NCI-H2196 (cell line): ENCODE measurements at regions not wholly inside any gene's neighbourhood (a gene's known extent, or its start where the extent isn't known, plus 50 kb on each side); places are given as distances from the start of the nearest gene placed in this dataset.

Experiments
- DNase-seq: peaks from one replicate; lab custom pipeline; 2025; ENCODE audit not compliant: unreplicated experiment; lab: John Stamatoyannopoulos, UW

- no peak for DNase-seq
These were observed 84.6 kb upstream of the FSTL4 start for GRCh38 chr5:133696782-133697507.

GRCh38 chr5:133696006-133696584, 83.8 kb upstream of the FSTL4 start:
- DNase-seq, result no peak

GRCh38 chr5:133694181-133694831, 82.0 kb upstream of the FSTL4 start:
- no peak for DNase-seq

GRCh38 chr5:133691448-133691847, 79.1 kb upstream of the FSTL4 start:
- DNase-seq, result no peak

DNA sequence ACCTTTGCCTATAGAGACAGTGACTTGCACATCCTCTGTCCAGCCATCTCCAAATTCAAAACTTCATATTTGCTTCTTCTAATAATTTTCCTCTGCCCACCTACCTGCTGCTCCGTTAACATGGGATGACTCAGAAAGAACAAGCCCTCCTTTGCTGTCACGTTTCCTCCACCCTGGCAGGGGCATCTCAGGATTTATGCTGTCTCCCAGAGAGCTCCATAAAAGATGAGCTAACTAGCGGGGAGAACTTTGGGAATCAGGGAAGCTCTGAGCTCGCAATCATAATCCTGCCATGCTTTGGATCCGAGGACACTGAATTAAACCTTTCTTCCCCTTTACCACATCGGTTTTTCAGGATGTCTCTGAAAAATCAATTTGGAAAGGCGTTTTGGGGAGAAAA, 78.4 kb upstream of the FSTL4 start:
- DNase-seq, result no peak

GRCh38 chr5:133688391-133688790, 76.0 kb upstream of the FSTL4 start:
- no peak for DNase-seq

GRCh38 chr5:133687212-133688061, 75.1 kb upstream of the FSTL4 start:
- DNase-seq, result no peak

DNA sequence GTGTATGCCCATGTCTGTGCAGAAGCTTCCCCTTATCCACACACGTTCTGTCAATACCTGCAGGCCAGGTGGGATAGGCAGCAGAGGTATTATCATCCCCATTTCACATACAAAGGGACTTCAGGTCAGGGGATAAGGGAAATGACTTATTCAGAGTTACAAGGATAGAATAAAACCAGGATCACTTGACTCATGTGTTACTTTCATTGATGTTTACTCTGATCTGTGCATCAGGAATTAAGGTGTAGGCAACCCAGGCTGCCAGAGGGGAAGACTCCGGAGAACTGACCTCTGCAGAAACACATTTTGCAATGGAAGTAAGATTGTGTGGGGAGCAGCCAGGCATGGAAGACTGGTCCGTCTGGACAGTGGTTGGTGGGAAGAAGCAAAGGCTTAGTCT, 74.2 kb upstream of the FSTL4 start:
- DNase-seq, result no peak

DNA sequence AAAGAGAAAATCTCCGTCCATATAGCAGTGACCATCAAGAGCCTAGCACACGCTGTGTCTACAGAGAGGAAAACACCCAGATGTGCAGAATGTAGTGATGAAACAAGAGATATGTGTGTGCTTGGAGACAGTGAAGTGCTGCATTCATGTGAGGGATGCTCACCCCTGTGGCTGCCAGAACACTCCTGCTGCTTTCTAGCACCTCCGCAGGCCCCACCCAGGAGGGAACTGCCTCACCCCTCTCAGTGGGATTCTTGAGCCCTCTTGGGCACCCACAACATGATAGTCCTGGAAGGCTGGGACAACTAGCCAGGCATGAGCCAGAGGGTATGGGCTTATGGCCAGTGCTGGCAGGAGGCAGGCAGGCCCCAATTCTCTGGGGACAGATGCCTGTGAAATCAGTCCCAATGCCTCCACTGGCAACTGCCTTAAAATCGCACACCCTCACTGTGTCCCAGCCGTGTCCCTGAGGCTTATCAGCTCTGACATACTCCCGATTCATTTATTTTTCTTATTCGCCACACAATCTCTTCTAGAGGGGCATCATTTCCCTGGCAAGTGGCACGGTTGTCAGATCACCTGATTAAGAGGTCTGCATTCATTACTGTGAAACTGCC, 73.2 kb upstream of the FSTL4 start:
- DNase-seq, result no peak

DNA sequence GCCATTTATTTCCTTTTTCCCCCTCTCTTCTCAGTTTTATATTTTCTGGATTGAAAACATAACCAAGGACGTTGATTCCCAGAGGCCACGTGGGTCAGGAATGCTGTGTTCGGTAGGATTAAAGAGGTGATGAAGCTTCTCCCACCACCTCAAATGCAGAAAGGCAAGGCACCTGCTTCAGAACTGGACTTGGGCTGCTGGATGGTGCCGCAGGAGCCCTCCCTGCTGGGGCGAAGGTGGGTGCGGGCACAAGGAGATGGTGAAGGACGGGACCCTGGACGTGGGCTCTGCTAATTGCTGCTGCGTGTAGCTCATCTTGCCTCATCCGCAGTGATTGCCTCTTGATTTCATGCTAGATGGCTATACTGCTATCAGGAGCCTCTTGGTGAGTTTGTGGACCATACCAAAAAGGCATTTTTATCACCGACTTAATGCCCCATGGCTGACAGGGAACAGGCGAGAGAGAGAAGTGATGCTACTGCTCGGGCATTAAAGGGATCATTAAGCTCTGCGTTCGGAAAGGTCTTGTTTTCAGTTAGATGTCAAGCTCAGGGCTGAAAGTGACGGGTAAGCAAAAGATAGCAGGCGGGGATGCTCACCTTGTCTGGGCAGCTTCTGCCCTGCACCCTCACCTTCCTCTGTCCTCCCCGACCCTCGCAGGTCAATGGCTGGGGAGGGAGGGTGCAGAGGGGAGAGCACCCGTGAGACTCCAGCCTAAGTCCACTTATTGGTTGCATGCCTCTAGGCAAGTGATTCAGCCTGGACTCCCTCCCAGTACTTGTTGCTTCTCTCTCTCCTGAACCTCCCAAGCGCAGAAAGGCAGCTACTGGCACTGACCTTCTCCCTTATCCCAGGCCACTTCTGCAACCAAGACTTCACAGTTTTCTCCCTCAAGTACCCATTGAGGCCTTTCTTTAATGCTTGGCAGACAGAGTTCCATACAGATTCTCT, 71.6 kb upstream of the FSTL4 start:
- DNase-seq, result no peak

DNA sequence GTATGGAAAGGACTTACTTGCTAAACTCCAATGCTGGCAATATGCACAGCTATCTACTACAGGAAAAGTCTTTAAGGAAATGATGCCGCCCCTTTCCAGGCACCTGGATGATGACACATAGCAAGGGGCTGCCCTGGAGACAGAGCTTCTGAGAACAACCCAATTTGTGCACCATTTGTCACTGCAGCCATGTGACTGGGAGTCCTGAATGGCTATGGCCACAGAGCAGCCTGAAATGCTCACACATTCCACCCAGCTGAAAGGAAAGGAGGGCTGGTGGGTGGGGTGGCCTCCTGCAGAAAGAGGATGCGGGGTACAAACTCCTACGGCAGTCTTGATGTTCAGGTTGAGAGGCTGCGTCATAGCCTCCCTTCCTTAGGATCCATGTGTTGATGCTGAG, 70.1 kb upstream of the FSTL4 start:
- no peak for DNase-seq

- no peak for DNase-seq
These were observed 69.6 kb upstream of the FSTL4 start for GRCh38 chr5:133681896-133682295.

- DNase-seq, result no peak
These were observed 68.7 kb upstream of the FSTL4 start for GRCh38 chr5:133680830-133681565.

GRCh38 chr5:133679534-133679933, 67.2 kb upstream of the FSTL4 start:
- DNase-seq, result no peak

GRCh38 chr5:133675376-133676154, 63.2 kb upstream of the FSTL4 start:
- no peak for DNase-seq

- no peak for DNase-seq
These were observed 58.0 kb upstream of the FSTL4 start for GRCh38 chr5:133670336-133670735.

DNA sequence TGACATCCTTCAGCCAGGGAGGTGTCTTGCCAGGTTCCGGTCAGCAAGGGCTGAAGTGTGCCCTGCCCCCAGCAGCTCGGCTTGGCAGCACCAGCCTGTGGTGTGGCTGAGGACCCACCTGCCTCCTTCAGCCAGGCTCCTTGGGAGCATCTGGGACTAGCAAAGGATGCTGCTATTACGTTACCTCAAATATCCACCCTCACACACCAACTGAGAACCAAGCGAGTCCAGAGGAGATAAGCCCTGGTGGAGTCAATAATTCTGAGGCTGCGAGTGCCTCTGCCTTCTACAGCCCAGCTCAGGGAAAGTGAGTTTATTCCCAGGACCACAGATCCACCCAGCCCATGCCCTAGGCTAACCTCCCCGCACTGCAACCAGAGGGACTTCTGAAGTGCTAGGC, 57.1 kb upstream of the FSTL4 start:
- no peak for DNase-seq

DNA sequence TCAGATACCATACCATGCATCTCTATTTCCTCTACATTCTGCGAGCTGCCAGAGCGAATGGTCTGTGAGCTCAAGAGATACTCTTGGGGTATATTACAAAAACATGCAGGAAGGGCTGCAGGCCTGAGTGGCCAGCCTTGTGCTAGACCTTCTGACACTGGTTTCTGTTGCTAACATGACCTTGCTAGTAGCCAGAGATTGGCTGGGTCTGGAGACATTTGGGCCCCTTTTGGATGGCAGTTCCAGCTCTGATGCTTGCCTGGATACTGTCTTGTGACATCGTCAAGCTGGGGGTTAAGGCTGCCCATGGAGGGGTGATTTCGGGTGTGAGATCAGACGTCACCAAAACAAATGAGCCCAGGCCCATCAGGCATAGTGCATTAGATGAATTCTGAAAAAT, 56.1 kb upstream of the FSTL4 start:
- DNase-seq, result no peak

DNA sequence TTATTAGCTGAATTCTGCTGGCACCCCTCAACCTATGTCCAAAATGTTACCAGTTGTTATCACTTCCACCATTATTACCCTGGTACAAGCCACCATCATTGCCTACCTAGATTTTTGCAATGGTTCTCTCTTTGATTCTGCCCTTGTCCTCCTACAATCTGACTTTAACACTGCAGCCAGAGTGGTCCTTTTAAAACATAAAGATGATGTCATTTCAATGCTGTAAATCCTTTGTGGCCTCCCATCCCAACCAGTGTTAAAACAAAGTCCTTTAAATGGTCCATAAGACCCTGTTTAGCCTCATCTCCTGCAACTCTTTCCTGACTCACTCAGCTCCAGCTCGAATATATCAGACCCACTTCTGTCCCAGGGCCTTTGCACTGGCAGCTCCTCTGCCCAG, 54.9 kb upstream of the FSTL4 start:
- DNase-seq, result no peak
